ENCODE measurements at regions not wholly inside any gene's neighbourhood (a gene's known extent, or its start where the extent isn't known, plus 50 kb on each side); places are given as distances from the start of the nearest gene placed in this dataset.

DNA sequence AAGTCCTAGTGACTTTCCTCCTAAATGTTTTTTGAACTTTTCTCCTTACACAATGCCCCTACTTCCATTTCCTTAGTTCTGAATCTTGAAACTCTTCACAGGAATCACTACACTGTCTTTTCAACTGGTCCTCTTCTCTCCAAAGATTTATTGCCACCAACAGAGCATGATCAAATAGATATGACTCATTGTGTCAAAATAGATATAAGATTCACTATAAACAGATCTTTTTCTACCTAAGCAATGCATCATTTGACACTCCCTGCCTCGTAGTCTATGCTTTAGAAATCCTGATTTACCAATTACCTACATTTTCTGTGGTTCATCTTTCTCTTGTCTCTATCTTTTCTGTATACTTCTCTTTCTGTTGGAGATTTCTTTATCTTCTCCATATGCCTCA, 789.6 kb upstream of the SLIT2 start (continued):
- TF ChIP-seq, protein P1, sequence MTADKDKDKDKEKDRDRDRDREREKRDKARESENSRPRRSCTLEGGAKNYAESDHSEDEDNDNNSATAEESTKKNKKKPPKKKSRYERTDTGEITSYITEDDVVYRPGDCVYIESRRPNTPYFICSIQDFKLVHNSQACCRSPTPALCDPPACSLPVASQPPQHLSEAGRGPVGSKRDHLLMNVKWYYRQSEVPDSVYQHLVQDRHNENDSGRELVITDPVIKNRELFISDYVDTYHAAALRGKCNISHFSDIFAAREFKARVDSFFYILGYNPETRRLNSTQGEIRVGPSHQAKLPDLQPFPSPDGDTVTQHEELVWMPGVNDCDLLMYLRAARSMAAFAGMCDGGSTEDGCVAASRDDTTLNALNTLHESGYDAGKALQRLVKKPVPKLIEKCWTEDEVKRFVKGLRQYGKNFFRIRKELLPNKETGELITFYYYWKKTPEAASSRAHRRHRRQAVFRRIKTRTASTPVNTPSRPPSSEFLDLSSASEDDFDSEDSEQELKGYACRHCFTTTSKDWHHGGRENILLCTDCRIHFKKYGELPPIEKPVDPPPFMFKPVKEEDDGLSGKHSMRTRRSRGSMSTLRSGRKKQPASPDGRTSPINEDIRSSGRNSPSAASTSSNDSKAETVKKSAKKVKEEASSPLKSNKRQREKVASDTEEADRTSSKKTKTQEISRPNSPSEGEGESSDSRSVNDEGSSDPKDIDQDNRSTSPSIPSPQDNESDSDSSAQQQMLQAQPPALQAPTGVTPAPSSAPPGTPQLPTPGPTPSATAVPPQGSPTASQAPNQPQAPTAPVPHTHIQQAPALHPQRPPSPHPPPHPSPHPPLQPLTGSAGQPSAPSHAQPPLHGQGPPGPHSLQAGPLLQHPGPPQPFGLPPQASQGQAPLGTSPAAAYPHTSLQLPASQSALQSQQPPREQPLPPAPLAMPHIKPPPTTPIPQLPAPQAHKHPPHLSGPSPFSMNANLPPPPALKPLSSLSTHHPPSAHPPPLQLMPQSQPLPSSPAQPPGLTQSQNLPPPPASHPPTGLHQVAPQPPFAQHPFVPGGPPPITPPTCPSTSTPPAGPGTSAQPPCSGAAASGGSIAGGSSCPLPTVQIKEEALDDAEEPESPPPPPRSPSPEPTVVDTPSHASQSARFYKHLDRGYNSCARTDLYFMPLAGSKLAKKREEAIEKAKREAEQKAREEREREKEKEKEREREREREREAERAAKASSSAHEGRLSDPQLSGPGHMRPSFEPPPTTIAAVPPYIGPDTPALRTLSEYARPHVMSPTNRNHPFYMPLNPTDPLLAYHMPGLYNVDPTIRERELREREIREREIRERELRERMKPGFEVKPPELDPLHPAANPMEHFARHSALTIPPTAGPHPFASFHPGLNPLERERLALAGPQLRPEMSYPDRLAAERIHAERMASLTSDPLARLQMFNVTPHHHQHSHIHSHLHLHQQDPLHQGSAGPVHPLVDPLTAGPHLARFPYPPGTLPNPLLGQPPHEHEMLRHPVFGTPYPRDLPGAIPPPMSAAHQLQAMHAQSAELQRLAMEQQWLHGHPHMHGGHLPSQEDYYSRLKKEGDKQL (CRISPR knock-in tag; IDR thresholded peaks at IDR 0.05; ENCODE audit: low read depth): no peak

DNA sequence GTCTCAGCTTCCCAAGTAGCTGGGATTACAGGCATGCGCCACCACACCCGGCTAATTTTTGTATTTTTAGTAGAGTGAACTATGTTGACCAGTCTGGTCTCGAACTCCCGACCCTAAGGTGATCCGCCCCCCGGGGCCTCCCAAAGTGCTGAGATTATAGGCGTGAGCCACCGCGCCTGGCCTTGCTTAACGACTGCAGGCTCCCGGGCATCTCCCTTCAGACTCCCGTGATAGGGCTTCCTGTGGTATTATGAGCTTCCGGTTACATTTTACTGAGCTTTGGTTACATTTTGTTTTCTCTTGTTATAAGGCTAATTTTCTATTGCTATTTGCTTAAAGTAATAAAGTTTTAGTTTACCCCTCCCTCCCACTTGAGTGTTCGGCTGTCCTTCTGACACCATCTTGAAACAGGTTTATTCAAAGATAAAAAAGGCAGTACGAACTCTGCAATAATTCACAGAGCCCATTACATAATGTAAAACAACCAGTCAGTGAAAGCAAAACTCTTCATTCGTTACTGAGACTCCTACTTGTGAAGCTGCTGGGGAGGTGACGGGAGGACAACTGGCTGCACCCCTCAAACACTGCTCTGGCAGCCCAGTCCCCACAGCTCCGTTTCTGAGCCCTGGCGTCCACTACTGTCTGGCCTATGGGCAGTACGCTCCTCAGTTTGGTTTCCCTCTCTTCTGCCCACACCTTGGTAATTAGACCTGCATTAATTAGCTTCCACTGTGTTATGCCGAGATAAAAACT, 795.7 kb upstream of the SLIT2 start:
- ChIA-PET CTCF (ENCODE audit: low intra/inter-chr PET ratio, low total read pairs) (no interaction called here), POLR2A (no interaction called here)
- H3K36me3 ChIP-seq (replicated peaks in 1 of 2; ENCODE audit: control insufficient read depth in 1 of 2, insufficient read depth in 2 of 2, low read length in 2 of 2): no peaks in the 10 kb centered on the region
- intact Hi-C loops (cut with micrococcal nuclease; ENCODE audit: unreplicated experiment) (no loop called here), in situ Hi-C loops (cut with HindIII; ENCODE audit: extremely low pct_ligation_motif_present, low pct_unique_long_range_greater_than_20kb) (no loop called here)
- no peak overlapping the region for H3K4me3 ChIP-seq (replicated peaks in 1 of 3; ENCODE audit: insufficient read depth in 1 of 3, low read depth in 2 of 3, low read length in 3 of 3)
- H3K79me2 ChIP-seq (ENCODE audit: insufficient read depth, low read length): no peaks in the 10 kb centered on the region
- no peak overlapping the region for H3K4me2 ChIP-seq (ENCODE audit: low read depth, low read length)
- FAIRE-seq (no peak), DNase-seq (ENCODE audit: low spot score) (no peak), ATAC-seq (no peak)
- H3K4me1 ChIP-seq (ENCODE audit: insufficient read depth, low read length): no peaks in the 10 kb centered on the region
- H3K27me3 ChIP-seq (ENCODE audit: control insufficient read depth in 1 of 2, insufficient read depth in 2 of 2, low read length in 2 of 2): no peaks in the 10 kb centered on the region
- H4K20me1 ChIP-seq (ENCODE audit: insufficient read depth, low read length): no peaks in the 10 kb centered on the region
- no peak overlapping the region for H2AFZ ChIP-seq (ENCODE audit: low read length)
- WGBS (ENCODE audit: low lambda C conversion rate): 50% methylated on average over 18 of the region's 21 CpGs
- TF ChIP-seq REXO4 (CRISPR knock-in tag; IDR thresholded peaks at IDR 0.05; ENCODE audit: borderline replicate concordance): no peak
- no peak for TF ChIP-seq ZNF484 (CRISPR knock-in tag; IDR thresholded peaks at IDR 0.05; ENCODE audit: borderline replicate concordance, low read depth)
- TF ChIP-seq ZNF616 (CRISPR knock-in tag; IDR thresholded peaks at IDR 0.05; ENCODE audit: low read depth): no peak
- TF ChIP-seq ZNF101 (CRISPR knock-in tag; IDR thresholded peaks at IDR 0.05; ENCODE audit: borderline replicate concordance, low read depth): no peak
- TF ChIP-seq PRMT3 (CRISPR knock-in tag; IDR thresholded peaks at IDR 0.05; ENCODE audit: borderline replicate concordance, low read depth): no peak
- no TSS peak for BruUV-seq (replicated peaks)
- no peak overlapping the region for H3K27ac ChIP-seq (ENCODE audit: extremely low read length, insufficient read depth, low read length)
- H3K9me3 ChIP-seq (ENCODE audit: low read length): peaks cover 80% of the 10 kb centered on the region
- no peak overlapping the region for H3K9ac ChIP-seq (ENCODE audit: insufficient read depth, low read depth, low read length)

Measured in HepG2 (cell line).